Left cardiac atrium (tissue), 4 donors: ENCODE measurements at regions not wholly inside any gene's neighbourhood (a gene's known extent, or its start where the extent isn't known, plus 50 kb on each side); places are given as distances from the start of the nearest gene placed in this dataset.

ENCODE experiments used
- ATAC-seq, 2 donors: fragments of 200-7000 bp; cut with Tn5 transposase; one replicate each; pipeline ENCODE4 v1.9.1; 2020; ENCODE audit warnings: mild to moderate bottlenecking in 2 of 2, moderate library complexity in 2 of 2
- DNase-seq: peaks from one replicate; pipeline ENCODE4 v3.0.0-alpha.2; 2020
- intact Hi-C, 2 donors: fragments of 100-400 bp; cut with DNase I; formaldehyde crosslinking; loops; one replicate each; pipeline versions ENCODE4 v1.14.1 to v1.15.1; 2022 to 2023
- donor health status: DM: no; HTN: yes; CAD: no.
- donor health status: DM: no; HTN: yes; CAD: no; lungs with severe emphysema.
- donor health status: DM: yes; HTN: yes; CAD: no.
- donor health status: Dilated cardiomyopathy.

DNA sequence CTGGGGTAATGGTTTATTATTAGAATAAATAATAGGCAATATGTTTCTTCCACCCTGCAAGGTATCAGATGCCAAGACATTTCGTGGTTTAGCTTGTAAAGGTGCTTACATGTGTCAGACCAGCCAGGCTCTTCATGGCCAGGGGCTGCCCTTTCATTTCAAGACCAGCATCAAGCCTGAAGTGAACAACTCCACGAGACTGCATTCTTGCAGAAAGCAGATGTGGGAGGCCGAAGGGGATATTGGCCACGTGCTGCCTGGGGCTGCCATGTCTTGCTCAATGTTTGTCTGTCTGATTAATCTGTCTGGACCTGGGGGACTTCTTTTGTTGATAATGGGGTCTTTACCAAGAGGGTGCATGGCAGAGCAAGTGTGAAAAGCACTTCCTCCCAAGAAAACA lies 294.2 kb upstream of the RBFOX1 start:
- ATAC-seq (no peak), DNase-seq (no peak)
- intact Hi-C loops, result no loop called here

- intact Hi-C loops, result no loop called here
- ATAC-seq (no peak), DNase-seq (no peak)
Observed at GRCh38 chr16:7037495-7037894, 295.1 kb upstream of the RBFOX1 start.

DNA sequence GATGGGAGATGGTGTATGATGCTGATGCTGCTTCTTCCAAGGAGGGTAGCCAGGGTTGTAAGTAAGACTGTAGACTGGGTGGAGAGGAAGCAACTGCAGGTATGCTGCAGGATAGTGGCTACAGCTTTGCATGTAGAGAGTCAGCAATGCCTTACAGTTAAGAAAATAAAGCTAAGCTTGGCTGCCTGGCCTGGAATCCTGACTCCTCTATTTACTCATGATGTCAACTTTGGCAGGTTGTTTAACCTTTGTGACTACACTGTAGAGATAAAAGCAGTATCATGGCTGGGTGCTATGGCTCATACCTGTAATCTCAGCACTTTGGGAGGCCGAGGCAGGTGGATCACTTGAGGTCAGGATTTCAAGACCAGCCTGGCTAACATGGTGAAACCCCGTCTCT lies 301.6 kb upstream of the RBFOX1 start:
- ATAC-seq (no peak), DNase-seq (no peak)
- intact Hi-C loops, result no loop called here

DNA sequence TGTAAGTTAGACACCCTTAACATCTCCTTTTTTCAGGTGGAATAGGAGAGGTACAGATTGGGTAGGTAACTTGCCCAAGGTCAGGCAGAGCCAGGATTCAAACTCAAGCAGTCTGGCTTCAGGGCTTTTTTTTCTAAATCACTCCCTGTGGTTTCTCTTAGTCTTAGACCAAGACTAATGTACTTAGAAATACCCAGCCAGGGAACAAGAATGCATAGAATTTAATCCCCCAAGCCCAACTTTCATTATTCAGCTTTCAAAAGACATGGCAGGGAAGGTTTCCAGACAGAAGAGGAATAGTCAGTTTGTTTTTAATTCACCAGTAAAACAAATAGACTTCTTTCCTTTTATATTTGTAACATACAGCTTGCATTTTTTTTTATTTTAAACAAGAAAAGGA lies 305.2 kb upstream of the RBFOX1 start:
- intact Hi-C loops, result loop anchor here in 1 of 2 donors (5.0 kb wide), 1 partner anchor 1145 kb away; no protein-coding TSS in a partner anchor
- ATAC-seq (no peak), DNase-seq (no peak)

GRCh38 chr16:7026639-7027038 lies 306.0 kb upstream of the RBFOX1 start:
- intact Hi-C loops, result loop anchor here in 1 of 2 donors (5.0 kb wide), 1 partner anchor 1146 kb away; no protein-coding TSS in a partner anchor
- DNase-seq, result no peak
- ATAC-seq, result no peak

GRCh38 chr16:7025616-7026190 lies 306.9 kb upstream of the RBFOX1 start:
- ATAC-seq, result peak in 1 of 2 donors; percentile 67
- peak; percentile 61 for DNase-seq
- intact Hi-C loops, result loop anchor here in 1 of 2 donors (5.0 kb wide), 1 partner anchor 1147 kb away; no protein-coding TSS in a partner anchor

GRCh38 chr16:7021653-7022275 lies 310.9 kb upstream of the RBFOX1 start:
- intact Hi-C loops, result no loop called here
- DNase-seq (no peak), ATAC-seq (no peak)

- ATAC-seq (no peak), DNase-seq (no peak)
- intact Hi-C loops, result no loop called here
Observed at GRCh38 chr16:7017006-7017662, 315.5 kb upstream of the RBFOX1 start.

GRCh38 chr16:7014756-7015155 lies 317.9 kb upstream of the RBFOX1 start:
- DNase-seq (no peak), ATAC-seq (no peak)
- intact Hi-C loops, result no loop called here

- DNase-seq (no peak), ATAC-seq (no peak)
- intact Hi-C loops, result no loop called here
Observed at GRCh38 chr16:7013990-7014389, 318.7 kb upstream of the RBFOX1 start.

DNA sequence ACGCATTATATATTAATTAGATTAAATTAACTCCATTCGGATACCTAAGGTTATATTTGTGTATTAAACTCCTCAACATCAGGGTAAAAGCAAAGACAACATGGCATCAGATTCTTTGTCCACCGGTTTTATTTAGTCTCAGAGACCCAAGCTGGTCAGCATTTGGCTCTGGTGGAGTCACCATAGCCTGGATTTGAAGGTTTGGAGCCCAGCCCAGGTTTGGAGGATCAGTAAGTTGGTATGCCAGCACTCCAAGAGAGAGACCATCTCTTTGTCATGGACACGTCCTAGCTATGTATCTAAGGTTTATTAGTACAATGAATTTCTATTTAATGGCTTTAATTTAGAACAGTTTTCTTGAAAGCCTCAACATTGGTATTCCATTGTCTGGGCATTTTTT lies 328.4 kb upstream of the RBFOX1 start:
- DNase-seq, result no peak
- intact Hi-C loops, result no loop called here
- no peak for ATAC-seq

GRCh38 chr16:6993544-6993943 lies 339.1 kb upstream of the RBFOX1 start:
- intact Hi-C loops, result no loop called here
- DNase-seq, result no peak

DNA sequence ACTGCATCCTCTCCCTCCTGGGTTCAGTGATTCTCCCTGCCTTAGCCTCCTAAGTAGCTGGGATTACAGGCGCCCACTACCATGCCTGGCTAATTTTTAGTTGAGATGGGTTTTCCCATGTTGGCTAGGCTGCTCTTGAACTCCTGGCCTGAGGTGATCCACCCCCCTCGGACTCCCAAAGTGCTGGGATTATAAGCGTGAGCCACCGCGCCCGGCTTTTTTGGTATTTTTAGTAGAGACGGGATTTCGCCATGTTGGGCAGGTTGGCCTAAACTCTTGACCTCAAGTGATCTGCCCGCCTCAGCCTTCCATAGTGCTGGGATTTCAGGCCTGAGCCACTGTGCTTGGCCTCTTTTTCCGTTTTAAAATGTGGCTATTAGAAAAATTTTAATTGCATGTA lies 343.8 kb upstream of the RBFOX1 start:
- ATAC-seq (no peak), DNase-seq (no peak)
- intact Hi-C loops, result no loop called here

More at GRCh38 chr16:6993544-6993943, 339.1 kb upstream of the RBFOX1 start:
- no peak for ATAC-seq

DNA sequence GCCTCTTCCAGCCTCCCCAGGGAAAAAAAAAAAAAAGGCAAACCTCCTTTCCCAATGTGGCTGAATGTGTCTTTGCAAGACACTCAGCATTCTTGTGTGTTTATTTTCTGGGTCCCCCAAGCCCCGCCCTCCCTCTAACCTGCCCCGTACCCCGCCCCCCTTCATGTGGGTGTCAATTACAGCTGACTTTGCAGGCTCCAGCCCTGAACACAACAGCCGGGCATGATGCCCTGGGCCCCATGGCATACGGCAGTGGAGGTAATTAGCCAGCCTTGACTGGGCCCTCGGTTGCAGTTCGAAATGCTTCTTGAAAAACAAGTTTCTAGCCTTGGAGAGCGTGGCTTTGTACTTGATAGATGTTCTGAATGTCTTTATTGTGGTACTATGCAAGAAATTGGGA lies 354.7 kb upstream of the RBFOX1 start:
- DNase-seq, result no peak
- ATAC-seq, result no peak
- intact Hi-C loops, result no loop called here

DNA sequence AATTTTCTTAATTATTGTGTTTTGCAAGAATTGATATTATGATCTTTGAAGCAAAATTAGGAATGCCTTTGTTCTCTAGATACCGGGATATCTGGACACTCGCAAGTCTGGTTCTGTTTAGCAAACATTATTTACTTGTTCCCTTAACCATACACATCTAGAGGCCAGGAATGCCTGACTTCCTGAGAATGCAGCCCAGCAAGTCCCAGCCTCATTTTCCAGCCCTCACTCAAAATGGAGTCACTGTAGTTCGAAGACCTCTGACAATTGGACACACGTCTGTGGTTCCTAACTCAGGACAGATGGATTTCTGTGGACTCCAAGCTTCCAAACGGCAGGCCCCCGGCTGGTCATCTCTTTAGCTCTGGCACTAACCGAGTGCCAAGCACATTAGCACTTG lies 355.4 kb upstream of the RBFOX1 start:
- intact Hi-C loops, result no loop called here
- DNase-seq, result no peak
- ATAC-seq, result no peak

DNA sequence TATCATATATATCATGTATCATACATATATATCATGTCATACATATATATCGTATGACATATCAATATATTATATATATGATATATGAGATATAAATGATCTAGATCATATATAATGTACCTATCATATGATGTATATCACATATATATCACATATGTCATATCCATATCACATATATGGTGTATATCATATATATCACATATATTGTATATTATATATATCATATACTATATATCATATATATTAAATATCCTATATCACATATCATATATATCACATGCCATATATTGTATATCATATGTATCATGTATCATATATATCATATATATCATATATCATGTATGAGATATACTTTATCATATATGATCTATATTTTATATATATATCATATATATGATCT lies 355.9 kb upstream of the RBFOX1 start:
- DNase-seq, result no peak
- intact Hi-C loops, result no loop called here
- no peak for ATAC-seq

- DNase-seq (no peak), ATAC-seq (no peak)
- intact Hi-C loops, result no loop called here
Observed at GRCh38 chr16:6970171-6970857, 362.3 kb upstream of the RBFOX1 start.

GRCh38 chr16:6969594-6969993 lies 363.1 kb upstream of the RBFOX1 start:
- intact Hi-C loops, result no loop called here
- ATAC-seq (no peak), DNase-seq (no peak)

GRCh38 chr16:6967796-6968320 lies 364.8 kb upstream of the RBFOX1 start:
- intact Hi-C loops, result no loop called here
- ATAC-seq, result no peak
- no peak for DNase-seq

DNA sequence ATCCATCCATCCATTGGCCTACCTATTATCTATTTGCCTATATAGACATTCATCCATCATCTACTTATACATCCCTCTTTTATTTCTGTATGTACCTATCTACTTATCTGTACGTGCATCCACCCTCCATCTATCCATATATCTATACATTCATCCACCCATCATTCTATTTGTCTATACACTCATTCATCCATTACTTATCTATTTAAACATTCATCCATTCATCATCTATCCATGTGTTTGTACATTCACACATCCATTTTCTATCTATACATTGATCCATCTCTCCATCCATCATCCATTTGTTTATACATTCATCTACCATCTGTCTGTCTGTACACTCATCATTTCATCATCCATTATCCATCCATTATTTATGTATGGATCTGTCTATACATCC lies 365.7 kb upstream of the RBFOX1 start:
- no peak for DNase-seq

More for the DNA sequence above, 365.7 kb upstream of the RBFOX1 start:
- no peak for ATAC-seq
- intact Hi-C loops, result no loop called here
